Caki2 (cell line): ENCODE measurements at regions not wholly inside any gene's neighbourhood (a gene's known extent, or its start where the extent isn't known, plus 50 kb on each side); places are given as distances from the start of the nearest gene placed in this dataset.

ENCODE experiments used
- DNase-seq: peaks from one replicate; pipeline ENCODE4 v3.0.0-alpha.2; 2015; ENCODE audit warnings: low read depth
- in situ Hi-C: cut with HindIII; loops from 2 replicates; pipeline ENCODE4 v1.10.0; 2016; ENCODE audit warnings: low sequenced_read_pairs, low pct_unique_long_range_greater_than_20kb, mixed read lengths

- in situ Hi-C loops: no loop called here
- DNase-seq: no peak
Measured at GRCh38 chr15:31558840-31559239, 232.2 kb downstream of the KLF13 start.

GRCh38 chr15:31559786-31560185 is 233.2 kb downstream of the KLF13 start:
- no peak for DNase-seq
- in situ Hi-C loops: no loop called here

- no peak for DNase-seq
- in situ Hi-C loops: no loop called here
Measured at GRCh38 chr15:31560643-31561042, 234.0 kb downstream of the KLF13 start.

- in situ Hi-C loops: no loop called here
- DNase-seq: no peak
Measured at GRCh38 chr15:31561156-31561555, 234.5 kb downstream of the KLF13 start.

GRCh38 chr15:31563001-31563400 is 236.4 kb downstream of the KLF13 start:
- DNase-seq: no peak
- in situ Hi-C loops: no loop called here

GRCh38 chr15:31563421-31563820 is 236.8 kb downstream of the KLF13 start:
- DNase-seq: no peak
- in situ Hi-C loops: no loop called here

- no peak for DNase-seq
- in situ Hi-C loops: no loop called here
Measured at GRCh38 chr15:31567861-31568260, 241.2 kb downstream of the KLF13 start.

- in situ Hi-C loops: no loop called here
- DNase-seq: no peak
Measured at GRCh38 chr15:31569836-31570235, 243.2 kb downstream of the KLF13 start.

GRCh38 chr15:31570591-31570990 is 244.0 kb downstream of the KLF13 start:
- no peak for DNase-seq
- in situ Hi-C loops: no loop called here

- no peak for DNase-seq
- in situ Hi-C loops: no loop called here
Measured at GRCh38 chr15:31571676-31572075, 245.0 kb downstream of the KLF13 start.

GRCh38 chr15:31573759-31574158 is 247.1 kb downstream of the KLF13 start:
- in situ Hi-C loops: no loop called here
- DNase-seq: no peak

- DNase-seq: no peak
- in situ Hi-C loops: no loop called here
Measured at GRCh38 chr15:31574766-31575165, 248.1 kb downstream of the KLF13 start.

- no peak for DNase-seq
- in situ Hi-C loops: no loop called here
Measured at GRCh38 chr15:31577108-31577507, 250.5 kb downstream of the KLF13 start.

GRCh38 chr15:31579282-31579681 is 252.6 kb downstream of the KLF13 start:
- in situ Hi-C loops: no loop called here
- DNase-seq: no peak

- no peak for DNase-seq
- in situ Hi-C loops: no loop called here
Measured at GRCh38 chr15:31579976-31580375, 253.3 kb downstream of the KLF13 start.

- in situ Hi-C loops: no loop called here
- no peak for DNase-seq
Measured at GRCh38 chr15:31584195-31584594, 257.6 kb downstream of the KLF13 start.

- in situ Hi-C loops: no loop called here
- DNase-seq: no peak
Measured at GRCh38 chr15:31585240-31585639, 258.6 kb downstream of the KLF13 start.

- DNase-seq: no peak
- in situ Hi-C loops: no loop called here
Measured at GRCh38 chr15:31586841-31587240, 260.2 kb downstream of the KLF13 start.

- in situ Hi-C loops: no loop called here
Measured at GRCh38 chr15:31587583-31587982, 260.9 kb downstream of the KLF13 start.

GRCh38 chr15:31590609-31591008 is 264.0 kb downstream of the KLF13 start:
- DNase-seq: no peak
- in situ Hi-C loops: no loop called here

More at GRCh38 chr15:31587583-31587982, 260.9 kb downstream of the KLF13 start:
- no peak for DNase-seq

GRCh38 chr15:31591908-31592307 is 265.3 kb downstream of the KLF13 start:
- DNase-seq: no peak
- in situ Hi-C loops: no loop called here
